Lung (tissue), 11 donors: ENCODE measurements at regions not wholly inside any gene's neighbourhood (a gene's known extent, or its start where the extent isn't known, plus 50 kb on each side); places are given as distances from the start of the nearest gene placed in this dataset.

Experiments
- ATAC-seq: fragments of 200-7000 bp; cut with Tn5 transposase; one replicate; pipeline ENCODE4 v1.9.1; 2020; ENCODE audit warnings: moderate number of reproducible peaks; ENCODE audit not compliant: insufficient read depth, low FRiP score
- DNase-seq, 3 donors: peaks; one replicate each; pipeline ENCODE4 v3.0.0-alpha.2; 2013 to 2017
- H3K27ac ChIP-seq, 2 donors: one replicate each; pipeline ENCODE4 v1.5.1; 2013; ENCODE audit warnings: mild to moderate bottlenecking in 2 of 2, moderate library complexity in 2 of 2, control low read depth in 1 of 2, inconsistent platforms in 1 of 2, low read depth in 1 of 2, low read length in 1 of 2
- H3K27me3 ChIP-seq, 3 donors: one replicate each; pipeline ENCODE4 v1.5.1; 2013; ENCODE audit warnings: low read length in 2 of 3; ENCODE audit not compliant: control insufficient read depth in 3 of 3, insufficient read depth in 3 of 3
- H3K36me3 ChIP-seq, 4 donors: one replicate each; pipeline ENCODE4 v1.5.1; 2013; ENCODE audit warnings: low read length in 4 of 4, mild to moderate bottlenecking in 1 of 4, moderate library complexity in 1 of 4; ENCODE audit not compliant: control insufficient read depth in 4 of 4, insufficient read depth in 4 of 4
- H3K4me1 ChIP-seq, 5 donors: one replicate each; pipeline ENCODE4 v1.5.1; 2013; ENCODE audit warnings: low read length in 5 of 5, mild to moderate bottlenecking in 2 of 5, moderate library complexity in 1 of 5; ENCODE audit not compliant: control insufficient read depth in 5 of 5, insufficient read depth in 5 of 5
- H3K4me3 ChIP-seq: one replicate; pipeline ENCODE4 v1.5.1; 2013; ENCODE audit warnings: mild to moderate bottlenecking, control low read depth, moderate library complexity
- H3K9ac ChIP-seq, 2 donors: one replicate each; pipeline ENCODE4 v1.5.1; 2013; ENCODE audit warnings: low read length in 2 of 2, control low read depth in 1 of 2; ENCODE audit not compliant: insufficient read depth in 1 of 2
- H3K9me3 ChIP-seq, 4 donors: one replicate each; pipeline ENCODE4 v1.5.1; 2013; ENCODE audit warnings: low read length in 3 of 4, mild to moderate bottlenecking in 1 of 4, moderate library complexity in 1 of 4; ENCODE audit not compliant: control insufficient read depth in 4 of 4, insufficient read depth in 3 of 4
- CTCF ChIP-seq: IDR thresholded peaks from 2 replicates; pipeline ENCODE4 v1.5.1; 2012; ENCODE audit warnings: mild to moderate bottlenecking; ENCODE audit errors: control extremely low read depth, extremely low read depth
- WGBS, 2 donors: extraction: QIAGEN DNeasy Blood & Tissue Kit; methylation state at CpG; one replicate each; pipeline ENCODE4 v1.1.7; 2013; 5-methylcytosine and 5-hydroxymethylcytosine counted together
- donor health status: control.
- donor health status: control.
- donor health status: Bipolar disorder and iron deficiency.
- donor health status: healthy.
- donor health status: DM: yes; HTN: yes; CAD: no.

- Histone ChIP-seq H3K27me3 (no peaks in the 10 kb centered on the region), H3K27ac (no peak overlapping the region), H3K4me1 (peaks cover 0 to 6% (median 0%) of the 10 kb centered on the region in 5 donors), H3K9me3 (no peaks in the 10 kb centered on the region), H3K9ac (no peak overlapping the region), H3K36me3 (no peaks in the 10 kb centered on the region), H3K4me3 (no peak overlapping the region)
- ATAC-seq (no peak), DNase-seq (no peak)
- 64 to 70% methylated on average over 4 of the region's 4 CpGs for whole genome bisulfite sequencing, 2 donors
- TF ChIP-seq CTCF = no peak
Observed at GRCh38 chr7:12796397-12797127, 109.1 kb downstream of the ARL4A start.

- ATAC-seq (no peak), DNase-seq (no peak)
- H3K4me1 ChIP-seq = peaks cover 0 to 12% (median 0%) of the 10 kb centered on the region in 5 donors
- no peaks in the 10 kb centered on the region for H3K9me3 ChIP-seq
- H3K27me3 ChIP-seq = no peaks in the 10 kb centered on the region
- no peak overlapping the region for H3K9ac ChIP-seq
- H3K27ac ChIP-seq = no peak overlapping the region
- 77% methylated on average over 3 of the region's 3 CpGs for WGBS, 2 donors
- H3K36me3 ChIP-seq = no peaks in the 10 kb centered on the region
- TF ChIP-seq CTCF = no peak
- H3K4me3 ChIP-seq = no peak overlapping the region
Observed at GRCh38 chr7:12800486-12800885, 113.1 kb downstream of the ARL4A start.

- no peak overlapping the region for H3K4me3 ChIP-seq
- TF ChIP-seq CTCF = no peak
- no peaks in the 10 kb centered on the region for H3K36me3 ChIP-seq
- no peak for ATAC-seq
- H3K4me1 ChIP-seq = peaks cover 0 to 12% (median 0%) of the 10 kb centered on the region in 5 donors
- H3K9ac ChIP-seq = no peak overlapping the region
- no peaks in the 10 kb centered on the region for H3K9me3 ChIP-seq
- DNase-seq = peak in 2 of 3 donors; percentile 23 to 44
- no peak overlapping the region for H3K27ac ChIP-seq
- 80 to 88% methylated on average over 4 of the region's 4 CpGs for WGBS, 2 donors
- H3K27me3 ChIP-seq = no peaks in the 10 kb centered on the region
Observed at GRCh38 chr7:12801107-12801506, 113.7 kb downstream of the ARL4A start.

GRCh38 chr7:12802070-12802469, 114.6 kb downstream of the ARL4A start:
- Histone ChIP-seq H3K9me3 (no peaks in the 10 kb centered on the region), H3K36me3 (no peaks in the 10 kb centered on the region), H3K27ac (no peak overlapping the region), H3K27me3 (no peaks in the 10 kb centered on the region), H3K4me1 (peaks cover 0 to 12% (median 0%) of the 10 kb centered on the region in 5 donors), H3K4me3 (no peak overlapping the region), H3K9ac (no peak overlapping the region)
- TF ChIP-seq CTCF = no peak
- WGBS, 2 donors = 60 to 76% methylated on average over 2 of the region's 2 CpGs
- ATAC-seq (no peak), DNase-seq (no peak)
